B cell (primary cell): ENCODE measurements at regions not wholly inside any gene's neighbourhood (a gene's known extent, or its start where the extent isn't known, plus 50 kb on each side); places are given as distances from the start of the nearest gene placed in this dataset.

Experiments
- ATAC-seq: fragments of 200-7000 bp; cut with Tn5 transposase; one replicate; pipeline ENCODE4 v1.10.0; 2021; ENCODE audit warnings: low read depth, mild to moderate bottlenecking, moderate number of reproducible peaks, moderate library complexity
- CTCF ChIA-PET: fragments of 350-600 bp; sonication (Branson Sonifier 250); formaldehyde crosslinking; loops from one replicate; lab custom pipeline; 2021; ENCODE audit warnings: antibody characterized with exemption, inconsistent platforms; lab: Charles Lee
- POLR2A ChIA-PET: fragments of 350-600 bp; sonication (Branson Sonifier 250); formaldehyde crosslinking; loops from one replicate; lab custom pipeline; 2021; ENCODE audit warnings: antibody characterized with exemption; lab: Charles Lee
- DNase-seq: peaks from one replicate; pipeline ENCODE4 v3.0.0; 2013
- H2AFZ ChIP-seq: 2 replicates; pipeline ENCODE4 v1.6.1; 2012; ENCODE audit warnings: mild to moderate bottlenecking, low read depth, low read length; ENCODE audit not compliant: insufficient read depth, poor library complexity, severe bottlenecking
- H3K27ac ChIP-seq, 2 donors: 1 replicate in 1 of 2; 2 replicates in 1 of 2; pipeline ENCODE4 v1.5.1; 2012 to 2013; ENCODE audit warnings: low read length in 2 of 2, mild to moderate bottlenecking in 2 of 2, moderate library complexity in 1 of 2
- H3K27me3 ChIP-seq, 4 experiments: fragments of 200-600 bp in 1 of 4; sonication (generic) in 1 of 4; replicated peaks in 1 of 4; 1 replicate in 2 of 4; 2 replicates in 2 of 4; pipeline versions ENCODE4 v1.6.1 to v1.7.0; 2013 to 2016; ENCODE audit warnings: low read length in 3 of 4, mild to moderate bottlenecking in 2 of 4, mixed read lengths in 1 of 4, moderate library complexity in 1 of 4; ENCODE audit not compliant: insufficient read depth in 4 of 4, control insufficient read depth in 3 of 4; ENCODE audit errors: control extremely low read depth in 1 of 4
- H3K36me3 ChIP-seq, 2 experiments: replicated peaks in 1 of 2; 1 replicate in 1 of 2; 2 replicates in 1 of 2; pipeline versions ENCODE4 v1.6.1 to v1.7.1; 2013; ENCODE audit warnings: low read length in 1 of 2; ENCODE audit not compliant: insufficient read depth in 2 of 2, control insufficient read depth in 1 of 2; ENCODE audit errors: control extremely low read depth in 1 of 2, extremely low read depth in 1 of 2
- H3K4me1 ChIP-seq, 2 donors: fragments of 200-600 bp in 1 of 2; sonication (generic) in 1 of 2; 1 replicate in 1 of 2; 2 replicates in 1 of 2; pipeline versions ENCODE4 v1.5.1 to v1.6.1; 2013 to 2017; ENCODE audit warnings: low read length in 2 of 2; ENCODE audit not compliant: control insufficient read depth in 2 of 2, insufficient read depth in 2 of 2
- H3K4me2 ChIP-seq: replicated peaks from 2 replicates; pipeline ENCODE3; 2012; ENCODE audit warnings: mild to moderate bottlenecking, low read depth, low read length; ENCODE audit not compliant: poor library complexity, severe bottlenecking
- H3K4me3 ChIP-seq, 5 experiments: fragments of 200-600 bp in 1 of 5; sonication (generic) in 1 of 5; 1 replicate in 3 of 5; 2 replicates in 2 of 5; pipeline versions ENCODE4 v1.5.1 to v1.7.0; 2011 to 2016; ENCODE audit warnings: low read length in 4 of 5, mild to moderate bottlenecking in 4 of 5, low read depth in 2 of 5, control low read depth in 1 of 5, moderate library complexity in 1 of 5; ENCODE audit not compliant: insufficient read depth in 1 of 5; ENCODE audit errors: control extremely low read depth in 1 of 5, extremely low read depth in 1 of 5
- H3K79me2 ChIP-seq: fragments of 200-600 bp; sonication (generic); one replicate; pipeline ENCODE4 v1.6.0; 2016; ENCODE audit warnings: low read length; ENCODE audit not compliant: control insufficient read depth, insufficient read depth
- H3K9ac ChIP-seq: fragments of 200-600 bp; sonication (generic); 2 replicates; pipeline ENCODE4 v1.6.1; 2017; ENCODE audit warnings: mild to moderate bottlenecking, low read length, moderate library complexity
- H3K9me3 ChIP-seq, 3 donors: one replicate each; pipeline versions ENCODE4 v1.6.1 to v1.7.1; 2013; ENCODE audit warnings: low read length in 2 of 3; ENCODE audit not compliant: control insufficient read depth in 2 of 3, insufficient read depth in 1 of 3; ENCODE audit errors: control extremely low read depth in 1 of 3
- H4K20me1 ChIP-seq: 2 replicates; pipeline ENCODE4 v1.6.0; 2012; ENCODE audit warnings: mild to moderate bottlenecking, low read length; ENCODE audit not compliant: insufficient read depth, control insufficient read depth, poor library complexity, severe bottlenecking
- H3K27ac Mint-ChIP-seq: one replicate; pipeline ENCODE4 v1.8.0; 2021; ENCODE audit warnings: mixed read lengths
- H3K27me3 Mint-ChIP-seq: one replicate; pipeline ENCODE4 v1.8.0; 2021; ENCODE audit warnings: mixed read lengths
- H3K4me1 Mint-ChIP-seq: one replicate; pipeline ENCODE4 v1.8.0; 2021; ENCODE audit warnings: mixed read lengths
- H3K4me3 Mint-ChIP-seq: one replicate; pipeline ENCODE4 v1.8.0; 2021; ENCODE audit warnings: mixed read lengths
- H3K9me3 Mint-ChIP-seq: one replicate; pipeline ENCODE4 v1.8.0; 2022; ENCODE audit warnings: mixed read lengths; ENCODE audit not compliant: insufficient read depth
- CTCF ChIP-seq: fragments of 200-600 bp; IDR thresholded peaks from one replicate; pipeline ENCODE4 v1.8.0; 2022; ENCODE audit warnings: antibody characterized with exemption, mild to moderate bottlenecking
- EZH2 ChIP-seq: IDR thresholded peaks from 2 replicates; pipeline ENCODE4 v1.6.1; 2012; ENCODE audit warnings: borderline replicate concordance, low read depth, mild to moderate bottlenecking, moderate library complexity, low read length; ENCODE audit not compliant: insufficient read depth, poor library complexity, severe bottlenecking
- WGBS: methylation state at CpG from one replicate; pipeline ENCODE4 v1.1.5; 2013; ENCODE audit warnings: missing lambda C conversion rate; ENCODE audit not compliant: insufficient coverage; 5-methylcytosine and 5-hydroxymethylcytosine counted together
- intact Hi-C: fragments of 100-400 bp; cut with micrococcal nuclease; formaldehyde crosslinking; loops from one replicate; pipeline ENCODE4 v1.10.0; 2022

GRCh38 chr4:27568952-27569319 is 708.3 kb downstream of the STIM2 start:
- ChIA-PET POLR2A (no interaction called here), CTCF (no interaction called here)
- Histone ChIP-seq H3K27me3 (no peaks in the 10 kb centered on the region), H3K4me1 (no peaks in the 10 kb centered on the region), H2AFZ (no peak overlapping the region), H3K27ac (no peak overlapping the region), H3K36me3 (no peaks in the 10 kb centered on the region), H3K4me2 (no peak overlapping the region), H3K9me3 (no peaks in the 10 kb centered on the region), H4K20me1 (no peaks in the 10 kb centered on the region), H3K79me2 (no peaks in the 10 kb centered on the region), H3K9ac (no peak overlapping the region), H3K4me3 (no peak overlapping the region)
- whole genome bisulfite sequencing: no CpG with 5 or more reads among the region's 2 CpGs
- TF ChIP-seq EZH2 (no peak), CTCF (no peak)
- Mint-ChIP-seq H3K4me1 (no peaks in the 10 kb centered on the region), H3K9me3 (peaks cover 4% of the 10 kb centered on the region), H3K4me3 (no peak overlapping the region), H3K27me3 (no peaks in the 10 kb centered on the region), H3K27ac (no peak overlapping the region)
- intact Hi-C loops: no loop called here
- ATAC-seq: no peak
- DNase-seq: no peak

DNA sequence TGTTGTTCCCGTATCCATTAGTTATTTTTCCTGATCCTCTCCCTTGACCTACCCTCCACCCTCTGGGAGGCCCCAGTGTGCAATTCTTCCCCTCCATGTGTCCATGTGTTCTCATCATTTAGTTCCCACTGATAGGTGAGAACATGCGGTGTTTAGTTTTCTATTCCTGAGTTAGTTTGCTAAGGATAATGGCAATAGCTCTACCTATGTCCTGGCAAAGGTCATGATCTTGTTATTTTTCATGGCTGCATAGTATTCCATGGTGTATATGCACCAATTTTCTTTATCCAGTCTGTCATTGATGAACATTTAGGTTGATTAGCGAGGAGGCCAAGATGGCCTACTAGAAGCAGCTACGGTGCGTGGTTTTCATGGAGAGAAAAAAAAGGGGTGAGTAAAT is 714.1 kb downstream of the STIM2 start:
- intact Hi-C loops: no loop called here
- no peak overlapping the region for H3K4me2 ChIP-seq
- no peaks in the 10 kb centered on the region for H3K36me3 ChIP-seq
- no peak overlapping the region for H2AFZ ChIP-seq
- CTCF ChIA-PET: no interaction called here
- no peaks in the 10 kb centered on the region for H3K4me1 ChIP-seq
- 90% methylated on average over 1 of the region's 5 CpGs for WGBS
- no peaks in the 10 kb centered on the region for H3K27me3 ChIP-seq
- no peaks in the 10 kb centered on the region for H3K27me3 Mint-ChIP-seq
- H3K27ac Mint-ChIP-seq: no peak overlapping the region
- POLR2A ChIA-PET: no interaction called here
- H3K4me1 Mint-ChIP-seq: no peaks in the 10 kb centered on the region
- H3K4me3 ChIP-seq: no peak overlapping the region
- H3K79me2 ChIP-seq: no peaks in the 10 kb centered on the region
- no peak overlapping the region for H3K4me3 Mint-ChIP-seq
- ATAC-seq (no peak), DNase-seq (no peak)
- TF ChIP-seq EZH2: no peak
- no peak for TF ChIP-seq CTCF
- H3K9ac ChIP-seq: no peak overlapping the region
- no peaks in the 10 kb centered on the region for H3K9me3 ChIP-seq
- H4K20me1 ChIP-seq: no peaks in the 10 kb centered on the region
- H3K27ac ChIP-seq: no peak overlapping the region
- H3K9me3 Mint-ChIP-seq: peaks cover 4% of the 10 kb centered on the region
